Right ventricle myocardium superior (tissue), 1 donor: ENCODE measurements at regions not wholly inside any gene's neighbourhood (a gene's known extent, or its start where the extent isn't known, plus 50 kb on each side); places are given as distances from the start of the nearest gene placed in this dataset.

Experiments used
- ATAC-seq: fragments of 200-7000 bp; cut with Tn5 transposase; one replicate; pipeline ENCODE4 v1.9.1; 2020; ENCODE audit warnings: mild to moderate bottlenecking; ENCODE audit not compliant: poor library complexity
- DNase-seq: peaks from one replicate; pipeline ENCODE4 v3.0.0-alpha.2; 2020
- intact Hi-C: fragments of 100-400 bp; cut with DNase I; formaldehyde crosslinking; loops from one replicate; pipeline ENCODE4 v1.11.2; 2022
- donor health status: DM: no; HTN: yes; CAD: no; lungs with severe emphysema.

GRCh38 chr10:132482090-132482800, 55.3 kb upstream of the INPP5A start:
- ATAC-seq: peak; percentile 77
- intact Hi-C loops: no loop called here
- DNase-seq: no peak

GRCh38 chr10:132483394-132483793, 54.2 kb upstream of the INPP5A start:
- ATAC-seq: no peak
- DNase-seq: no peak
- intact Hi-C loops: no loop called here

GRCh38 chr10:132484922-132485321, 52.7 kb upstream of the INPP5A start:
- intact Hi-C loops: no loop called here
- no peak for ATAC-seq
- DNase-seq: peak; percentile 21

GRCh38 chr10:132485391-132485790, 52.2 kb upstream of the INPP5A start:
- DNase-seq (peak; percentile 8), ATAC-seq (no peak)
- intact Hi-C loops: no loop called here

GRCh38 chr10:132486539-132487121, 51.0 kb upstream of the INPP5A start:
- DNase-seq (peak; percentile 37), ATAC-seq (no peak)

GRCh38 chr10:132487241-132488135, 50.1 kb upstream of the INPP5A start:
- no peak for ATAC-seq
- intact Hi-C loops: no loop called here
- DNase-seq: peak; percentile 34

More at GRCh38 chr10:132486539-132487121, 51.0 kb upstream of the INPP5A start:
- intact Hi-C loops: no loop called here
